Small intestine (tissue), 7 donors: ENCODE measurements at regions not wholly inside any gene's neighbourhood (a gene's known extent, or its start where the extent isn't known, plus 50 kb on each side); places are given as distances from the start of the nearest gene placed in this dataset.

ENCODE experiments used
- DNase-seq, 2 donors: peaks; one replicate each; pipeline versions ENCODE4 v3.0.0 to v3.0.0-alpha.2; 2013
- FAIRE-seq: peaks from 2 replicates; lab custom pipeline; 2012; peaks lifted over from hg19 to GRCh38; lab: Jason Lieb, UNC
- H3K27ac ChIP-seq, 3 donors: one replicate each; pipeline ENCODE4 v1.5.1; 2013; ENCODE audit warnings: low read length in 2 of 3, mild to moderate bottlenecking in 2 of 3, control low read depth in 1 of 3, inconsistent platforms in 1 of 3, low read depth in 1 of 3, moderate library complexity in 1 of 3
- H3K27me3 ChIP-seq, 3 donors: one replicate each; pipeline ENCODE4 v1.6.1; 2013; ENCODE audit warnings: low read length in 3 of 3, inconsistent platforms in 1 of 3; ENCODE audit not compliant: control insufficient read depth in 3 of 3, insufficient read depth in 3 of 3
- H3K36me3 ChIP-seq, 3 donors: one replicate each; pipeline ENCODE4 v1.6.1; 2013; ENCODE audit warnings: low read length in 3 of 3, inconsistent platforms in 1 of 3, low read depth in 1 of 3, mild to moderate bottlenecking in 1 of 3, moderate library complexity in 1 of 3; ENCODE audit not compliant: control insufficient read depth in 3 of 3, insufficient read depth in 2 of 3
- H3K4me1 ChIP-seq, 3 donors: one replicate each; pipeline ENCODE4 v1.6.1; 2013; ENCODE audit warnings: low read length in 2 of 3, inconsistent platforms in 1 of 3, low read depth in 1 of 3, mild to moderate bottlenecking in 1 of 3, moderate library complexity in 1 of 3; ENCODE audit not compliant: control insufficient read depth in 3 of 3, insufficient read depth in 2 of 3
- H3K4me3 ChIP-seq, 3 donors: one replicate each; pipeline ENCODE4 v1.5.1; 2013; ENCODE audit warnings: low read length in 3 of 3, control low read depth in 1 of 3, inconsistent platforms in 1 of 3, low read depth in 1 of 3, mild to moderate bottlenecking in 1 of 3, moderate library complexity in 1 of 3
- H3K9me3 ChIP-seq, 2 donors: one replicate each; pipeline ENCODE4 v1.6.1; 2013; ENCODE audit warnings: low read depth in 1 of 2, low read length in 1 of 2; ENCODE audit not compliant: control insufficient read depth in 2 of 2, insufficient read depth in 1 of 2
- WGBS, 3 donors: extraction: QIAGEN DNeasy Blood & Tissue Kit; methylation state at CpG; one replicate each; pipeline ENCODE4 v1.1.7; 2013; 5-methylcytosine and 5-hydroxymethylcytosine counted together
- donor health status: healthy with polysubstance abuse.
- donor health status: control.
- donor health status: control.
- donor health status: Bipolar disorder and iron deficiency.
- donor health status: healthy.

DNA sequence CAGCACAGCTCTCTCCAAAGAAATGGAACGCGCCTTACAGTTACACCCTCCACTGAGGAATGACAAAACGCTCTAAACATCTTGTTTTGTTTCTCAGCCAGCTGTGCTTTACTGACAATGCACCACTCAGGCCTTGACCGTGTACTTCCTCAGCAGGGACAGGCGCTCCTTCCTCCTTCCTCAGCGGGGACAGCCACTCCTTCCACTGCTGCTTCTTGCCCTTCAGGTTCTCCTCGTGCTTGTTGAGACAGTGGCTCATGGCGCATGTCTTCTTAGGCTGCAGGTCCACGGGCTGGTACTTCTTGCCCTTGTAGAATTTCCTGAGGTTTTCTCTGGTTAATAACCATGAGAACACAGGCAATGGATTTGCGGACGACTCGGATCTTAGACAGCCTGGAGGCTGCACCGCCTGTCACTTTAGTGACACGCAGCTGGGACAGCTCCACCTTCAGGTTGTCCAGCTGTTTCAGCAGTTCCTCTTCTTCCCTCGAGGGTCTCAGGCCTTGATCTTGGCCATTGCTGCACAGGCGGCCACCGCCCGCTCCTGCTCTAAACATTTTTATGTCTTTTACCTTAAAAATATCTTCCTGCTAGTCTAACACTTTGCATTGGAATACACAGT lies 613.8 kb downstream of the BRD1 start:
- no peak overlapping the region for H3K4me3 ChIP-seq
- H3K27ac ChIP-seq = no peak overlapping the region
- H3K27me3 ChIP-seq = peaks cover 0 to 3% (median 0%) of the 10 kb centered on the region in 3 donors
- no peak for FAIRE-seq
- peaks cover 0 to 4% of the 10 kb centered on the region in 2 donors for H3K9me3 ChIP-seq
- no peaks in the 10 kb centered on the region for H3K36me3 ChIP-seq
- no peaks in the 10 kb centered on the region for H3K4me1 ChIP-seq
- WGBS, 3 donors = 66 to 68% (median 67%) methylated on average over 18 of the region's 18 CpGs
- DNase-seq = no peak

DNA sequence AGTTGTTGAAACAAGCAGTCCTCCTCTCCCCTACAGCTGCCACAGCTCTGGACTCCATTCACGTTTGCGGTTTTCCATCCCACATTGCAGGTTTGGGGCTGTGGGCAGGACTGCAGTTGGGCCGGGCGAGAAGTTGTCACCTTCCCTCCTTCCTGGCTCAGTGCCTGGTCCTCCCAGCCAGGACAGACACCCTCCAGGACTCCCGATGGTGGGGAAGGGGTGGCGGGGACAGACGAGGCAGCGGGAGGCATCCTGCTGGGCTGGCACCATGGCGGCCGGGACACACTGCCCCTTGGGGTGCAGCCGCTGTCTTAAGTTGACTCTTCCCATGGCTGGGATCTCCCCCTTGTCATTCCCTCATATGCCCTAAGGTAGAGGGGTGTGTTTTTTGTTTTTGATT lies 615.2 kb downstream of the BRD1 start:
- Histone ChIP-seq H3K9me3 (no peaks in the 10 kb centered on the region), H3K4me1 (no peaks in the 10 kb centered on the region), H3K4me3 (no peak overlapping the region), H3K27ac (no peak overlapping the region), H3K36me3 (no peaks in the 10 kb centered on the region), H3K27me3 (peaks cover 0 to 3% (median 0%) of the 10 kb centered on the region in 3 donors)
- 79 to 87% (median 82%) methylated on average over 11 of the region's 11 CpGs for WGBS, 3 donors
- DNase-seq = no peak
- FAIRE-seq = no peak

DNA sequence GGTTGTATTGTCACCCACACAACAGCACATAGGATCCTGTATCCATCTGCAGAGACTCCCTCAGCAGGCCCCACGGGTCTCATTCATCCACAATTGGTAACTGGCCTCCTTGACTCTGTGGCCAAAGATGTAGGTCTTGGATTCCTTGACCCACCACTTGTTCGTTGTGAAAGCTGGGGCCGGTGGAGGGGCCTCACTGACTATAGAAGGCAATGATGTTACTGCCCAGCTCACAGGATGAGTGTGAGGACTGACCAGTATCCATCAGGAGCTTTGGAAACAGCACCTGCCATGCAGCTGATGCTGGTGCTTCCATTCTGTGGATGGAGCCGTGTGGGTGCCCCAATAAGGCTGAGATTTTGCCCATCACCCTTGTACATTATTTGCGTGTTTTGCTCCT lies 615.7 kb downstream of the BRD1 start:
- Histone ChIP-seq H3K9me3 (no peaks in the 10 kb centered on the region), H3K27ac (no peak overlapping the region), H3K4me3 (no peak overlapping the region), H3K4me1 (no peaks in the 10 kb centered on the region), H3K27me3 (peaks cover 0 to 3% (median 0%) of the 10 kb centered on the region in 3 donors), H3K36me3 (no peaks in the 10 kb centered on the region)
- DNase-seq = no peak
- FAIRE-seq = no peak
- 66 to 80% (median 75%) methylated on average over 5 of the region's 5 CpGs for WGBS, 3 donors

DNA sequence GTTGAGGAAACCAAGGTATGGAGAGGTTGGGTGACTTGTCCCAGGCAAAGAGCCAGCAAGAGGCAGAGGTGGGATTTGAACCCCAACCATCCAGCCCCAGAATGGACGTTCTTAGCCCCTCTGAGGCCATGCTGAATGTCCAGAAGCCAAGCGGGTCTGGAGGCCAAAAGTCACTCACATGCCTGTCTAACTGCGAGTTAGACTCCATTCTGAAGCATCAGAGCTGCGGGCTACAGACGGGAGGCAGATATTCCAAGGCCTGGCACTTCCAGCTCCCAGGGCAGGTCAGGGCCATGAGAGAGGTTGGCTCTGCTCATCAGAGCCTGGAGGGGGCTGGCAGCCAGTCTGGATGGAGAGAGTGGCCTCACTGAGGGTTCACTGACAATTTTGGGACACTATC lies 616.5 kb downstream of the BRD1 start:
- Histone ChIP-seq H3K9me3 (no peaks in the 10 kb centered on the region), H3K4me3 (no peak overlapping the region), H3K4me1 (no peaks in the 10 kb centered on the region), H3K27ac (no peak overlapping the region), H3K27me3 (peaks cover 0 to 3% (median 0%) of the 10 kb centered on the region in 3 donors), H3K36me3 (no peaks in the 10 kb centered on the region)
- no peak for FAIRE-seq
- no peak for DNase-seq
- 66 to 86% (median 78%) methylated on average over 5 of the region's 5 CpGs for WGBS, 3 donors

DNA sequence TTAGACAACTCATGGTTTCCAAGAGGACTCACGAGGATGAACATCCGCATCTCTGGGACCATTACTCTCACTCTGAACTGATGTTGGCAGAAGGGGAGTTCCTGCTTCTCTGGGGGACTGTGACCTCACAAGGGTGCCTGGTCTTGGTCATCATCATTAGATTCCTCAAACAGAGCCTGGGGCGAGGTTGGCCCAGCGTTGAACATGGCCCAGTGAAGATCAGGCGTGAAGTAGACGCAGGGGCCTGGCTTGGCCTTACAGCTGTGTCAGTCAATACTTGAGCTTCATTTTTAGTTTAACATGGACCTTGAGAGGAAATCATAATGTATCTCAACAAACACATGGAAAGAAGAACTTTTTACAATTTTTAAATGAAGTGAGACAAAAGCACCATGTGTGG lies 617.1 kb downstream of the BRD1 start:
- 90 to 95% (median 94%) methylated on average over 6 of the region's 6 CpGs for WGBS, 3 donors
- Histone ChIP-seq H3K27me3 (peaks cover 0 to 3% (median 0%) of the 10 kb centered on the region in 3 donors), H3K36me3 (no peaks in the 10 kb centered on the region), H3K4me3 (no peak overlapping the region), H3K27ac (no peak overlapping the region), H3K4me1 (no peaks in the 10 kb centered on the region), H3K9me3 (no peaks in the 10 kb centered on the region)
- no peak for DNase-seq
- FAIRE-seq = no peak

DNA sequence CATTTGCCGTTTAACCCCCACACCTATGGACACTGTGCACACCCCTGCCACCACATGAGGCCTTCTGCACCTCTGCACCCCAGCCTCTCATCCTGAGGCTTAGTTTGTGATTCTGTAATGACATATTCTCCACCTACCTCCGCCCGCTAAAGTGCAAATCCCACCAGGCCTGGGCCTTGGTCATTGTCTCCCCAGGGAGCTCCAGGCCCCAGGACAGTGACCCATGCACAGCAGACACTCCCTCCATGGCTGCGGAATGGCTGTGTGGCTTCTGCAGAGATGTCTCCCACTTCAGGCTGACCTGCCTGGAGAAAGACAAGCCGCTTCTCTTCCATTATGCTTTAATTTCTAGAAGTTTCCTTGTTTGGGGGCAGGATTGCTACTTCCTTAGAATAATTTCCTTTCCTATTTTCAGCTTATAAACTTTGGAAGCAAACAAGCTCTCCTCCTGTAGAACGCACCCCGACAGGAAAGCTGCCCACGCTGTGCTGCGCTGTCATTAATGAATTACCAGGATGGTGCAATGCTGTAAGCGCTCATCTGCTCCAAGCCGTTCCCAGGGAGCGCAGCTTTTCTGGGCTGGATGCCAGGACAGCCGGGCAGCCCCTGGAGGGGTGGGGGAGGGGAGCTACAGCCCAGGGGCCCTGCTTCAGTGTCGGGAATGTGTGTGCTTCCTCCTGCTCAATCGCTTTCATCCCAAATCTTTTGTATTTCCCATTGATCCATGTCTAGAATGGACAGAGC lies 618.0 kb downstream of the BRD1 start:
- Histone ChIP-seq H3K9me3 (no peaks in the 10 kb centered on the region), H3K36me3 (no peaks in the 10 kb centered on the region), H3K27me3 (no peaks in the 10 kb centered on the region), H3K27ac (no peak overlapping the region), H3K4me1 (no peaks in the 10 kb centered on the region), H3K4me3 (no peak overlapping the region)
- no peak for FAIRE-seq
- WGBS, 3 donors = 32 to 40% (median 33%) methylated on average over 15 of the region's 15 CpGs
- peak; percentile 1 to 71 for DNase-seq

DNA sequence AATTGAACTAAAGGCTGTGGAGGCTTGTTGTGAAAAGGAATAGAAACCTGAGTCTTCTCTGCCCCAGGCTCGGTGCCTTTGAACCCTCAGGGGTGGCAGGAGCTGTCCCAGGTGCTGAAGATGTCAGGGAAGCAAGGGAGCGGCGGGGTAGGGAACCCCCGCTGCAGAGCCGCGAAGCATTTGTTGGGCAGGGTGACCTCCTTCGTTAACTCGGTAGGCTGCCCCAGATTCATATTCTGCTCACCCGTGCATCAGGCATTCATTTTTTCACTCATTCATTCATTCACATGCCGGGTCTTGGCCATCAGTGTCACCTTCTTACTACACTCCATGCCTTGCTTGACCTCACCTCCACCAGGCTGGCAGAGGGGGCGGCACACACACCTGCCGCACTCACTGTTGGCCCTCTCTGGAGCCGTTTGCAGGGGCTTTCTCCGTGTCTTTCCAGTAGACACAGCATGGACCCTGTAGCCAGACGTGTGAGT lies 618.9 kb downstream of the BRD1 start:
- 57 to 61% (median 61%) methylated on average over 15 of the region's 15 CpGs for WGBS, 3 donors
- Histone ChIP-seq H3K4me1 (no peaks in the 10 kb centered on the region), H3K27me3 (no peaks in the 10 kb centered on the region), H3K4me3 (no peak overlapping the region), H3K27ac (no peak overlapping the region), H3K36me3 (no peaks in the 10 kb centered on the region), H3K9me3 (no peaks in the 10 kb centered on the region)
- FAIRE-seq = no peak
- peak in 1 of 2 donors; percentile 20 for DNase-seq

DNA sequence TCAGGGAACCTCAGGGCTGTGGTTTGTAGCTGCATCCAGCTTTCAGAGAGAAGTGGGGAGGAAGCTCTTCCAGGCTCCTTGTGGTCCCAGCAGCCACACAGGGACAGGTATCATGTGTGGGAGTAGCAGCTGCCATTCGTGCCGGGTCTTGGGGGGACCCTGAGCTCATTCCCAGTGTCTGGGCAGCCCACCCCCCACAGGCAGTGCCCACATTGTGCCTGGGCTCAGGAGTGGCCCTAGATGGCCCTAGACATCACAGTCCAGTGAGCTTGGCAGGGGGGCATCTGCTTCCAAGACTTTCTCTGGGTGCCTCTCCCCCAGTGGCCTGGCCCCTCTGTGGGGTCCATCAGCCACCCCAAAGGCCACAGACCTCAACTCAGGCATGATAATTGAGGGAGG lies 619.7 kb downstream of the BRD1 start:
- no peaks in the 10 kb centered on the region for H3K36me3 ChIP-seq
- WGBS, 3 donors = 67 to 88% (median 80%) methylated on average over 2 of the region's 2 CpGs
- H3K4me3 ChIP-seq = no peak overlapping the region
- no peak for DNase-seq
- H3K4me1 ChIP-seq = no peaks in the 10 kb centered on the region
- no peaks in the 10 kb centered on the region for H3K9me3 ChIP-seq
- H3K27ac ChIP-seq = no peak overlapping the region
- FAIRE-seq = no peak
- no peaks in the 10 kb centered on the region for H3K27me3 ChIP-seq
